ENCODE measurements at regions not wholly inside any gene's neighbourhood (a gene's known extent, or its start where the extent isn't known, plus 50 kb on each side); places are given as distances from the start of the nearest gene placed in this dataset.

DNA sequence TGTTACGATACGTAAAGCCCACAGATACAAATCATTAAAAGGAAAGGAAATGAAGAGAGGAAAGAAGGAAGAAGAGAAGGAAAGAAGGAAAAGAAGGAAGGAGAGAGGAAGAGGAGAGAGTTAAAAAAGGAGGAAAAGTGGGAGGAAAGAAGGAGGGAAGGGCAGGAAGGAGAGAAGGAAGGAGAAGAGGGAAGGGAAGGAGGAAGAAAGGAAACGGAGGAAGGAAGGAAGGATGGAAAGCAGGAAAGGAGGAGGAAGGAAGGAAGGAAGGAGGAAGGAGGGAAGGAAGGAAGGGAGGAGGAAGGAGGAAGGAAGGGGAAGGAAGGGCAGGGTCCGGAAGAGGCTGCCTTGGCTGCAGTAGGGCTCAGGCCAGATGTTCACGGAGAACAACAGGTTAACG lies 95.2 kb downstream of the ENGASE start:
- no peak for DNase-seq

- DNase-seq: no peak
Measured at GRCh38 chr17:79169366-79169765, 94.7 kb downstream of the ENGASE start.

DNA sequence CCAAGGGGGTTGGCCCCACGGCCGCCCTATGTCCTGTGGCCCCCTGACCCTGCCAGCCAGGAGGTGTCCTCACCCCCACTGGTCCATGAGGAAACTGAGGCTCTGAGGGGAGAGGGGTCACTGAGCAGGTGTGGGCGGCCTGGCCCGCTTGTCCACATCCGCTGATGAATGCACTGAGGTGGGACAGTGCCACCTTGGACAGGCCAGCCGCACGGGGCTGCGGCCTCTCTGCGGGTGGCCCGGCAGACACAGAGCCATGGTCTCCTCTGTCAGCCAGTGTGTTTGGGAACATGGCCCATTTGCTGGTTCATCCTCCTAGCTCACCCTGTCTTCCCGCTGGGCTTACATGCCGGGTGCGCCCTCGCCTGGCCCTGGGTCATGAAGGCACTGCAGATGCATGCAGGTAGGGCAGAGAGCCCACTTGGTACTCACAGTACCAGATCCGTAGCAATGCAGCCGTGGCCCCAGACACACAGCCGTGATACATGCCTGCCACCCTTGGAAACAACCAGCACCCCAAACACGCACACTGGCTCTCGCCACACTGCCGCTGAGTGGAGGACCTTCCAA lies 93.9 kb downstream of the ENGASE start:
- DNase-seq: no peak

DNA sequence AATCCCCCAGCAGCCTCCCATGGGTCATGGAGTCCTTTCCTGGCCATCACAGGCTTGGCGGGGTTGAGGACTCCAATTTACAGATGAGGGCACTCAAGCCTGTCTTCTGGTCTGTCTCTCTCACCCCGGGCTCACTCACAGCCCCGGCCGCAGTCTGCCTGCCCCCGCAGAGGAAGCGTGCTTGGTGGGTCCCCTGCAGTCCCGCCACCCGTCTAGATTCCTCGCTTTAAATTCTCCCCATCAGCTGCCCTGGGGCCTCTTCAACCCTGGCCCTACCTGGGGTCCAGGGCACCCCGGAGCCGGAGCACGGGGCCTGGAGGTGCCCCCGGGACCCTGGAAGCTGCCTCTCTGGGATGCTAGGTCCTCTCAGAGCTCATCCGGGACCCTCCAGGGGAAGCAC lies 92.9 kb downstream of the ENGASE start:
- DNase-seq: no peak

- DNase-seq: no peak
Measured at GRCh38 chr17:79165756-79166473, 91.3 kb downstream of the ENGASE start.

- DNase-seq: no peak
Measured at GRCh38 chr17:79164913-79165695, 90.5 kb downstream of the ENGASE start.

GRCh38 chr17:79164408-79164807 lies 89.8 kb downstream of the ENGASE start:
- no peak for DNase-seq

DNA sequence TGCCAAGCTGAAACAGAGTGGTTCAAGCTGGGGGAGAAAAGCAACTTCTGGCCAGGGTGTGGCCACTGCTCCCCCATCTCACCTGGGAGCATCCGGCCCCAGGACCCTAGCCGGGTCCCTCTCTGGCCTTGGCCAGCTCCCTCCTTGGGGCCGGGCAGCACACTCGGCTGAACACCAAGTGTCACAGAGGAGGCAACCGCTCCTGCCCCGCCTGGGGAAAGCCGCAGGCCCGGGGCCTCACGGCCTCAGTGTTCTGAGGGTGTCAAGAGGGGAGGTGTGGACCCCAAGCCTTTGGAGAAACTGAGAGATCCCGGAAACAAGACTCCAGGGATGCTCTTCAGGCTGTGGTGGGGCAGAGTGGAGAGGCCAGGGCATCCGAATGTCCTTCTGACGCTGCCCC lies 88.4 kb downstream of the ENGASE start:
- no peak for DNase-seq

GRCh38 chr17:79162012-79162963 lies 87.7 kb downstream of the ENGASE start:
- no peak for DNase-seq

DNA sequence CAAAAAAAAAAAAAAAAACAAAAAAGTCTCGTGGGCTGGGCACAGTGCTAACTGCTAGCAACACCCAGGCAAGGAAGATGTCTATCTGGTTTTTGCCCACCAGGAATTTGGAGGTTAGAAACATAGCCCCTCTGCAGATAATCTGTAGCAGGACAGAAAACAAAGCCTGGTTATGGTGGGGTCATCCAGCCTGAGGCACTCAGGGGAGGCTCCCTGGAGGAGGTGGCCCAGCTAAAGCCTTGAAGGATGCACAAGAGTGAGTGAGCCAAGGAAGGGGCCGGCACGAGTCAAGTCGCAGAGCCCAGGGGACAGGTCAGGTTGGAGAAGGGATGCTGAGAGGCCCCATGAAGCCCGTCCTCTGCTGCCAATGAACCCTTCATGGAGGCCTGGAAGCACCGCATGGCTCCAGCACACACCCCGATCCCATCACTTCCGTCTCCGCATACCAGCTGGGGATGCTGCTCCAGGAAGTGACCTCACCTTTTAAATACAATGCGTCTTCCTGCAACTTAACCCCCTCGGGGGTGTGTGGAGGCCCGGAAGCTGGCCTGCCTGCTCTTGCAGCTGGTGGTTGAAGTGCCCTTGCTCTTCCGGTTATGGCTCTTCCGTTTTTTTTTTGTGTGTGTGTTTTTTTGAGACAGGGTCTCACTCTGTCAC lies 86.5 kb downstream of the ENGASE start:
- DNase-seq: no peak

DNA sequence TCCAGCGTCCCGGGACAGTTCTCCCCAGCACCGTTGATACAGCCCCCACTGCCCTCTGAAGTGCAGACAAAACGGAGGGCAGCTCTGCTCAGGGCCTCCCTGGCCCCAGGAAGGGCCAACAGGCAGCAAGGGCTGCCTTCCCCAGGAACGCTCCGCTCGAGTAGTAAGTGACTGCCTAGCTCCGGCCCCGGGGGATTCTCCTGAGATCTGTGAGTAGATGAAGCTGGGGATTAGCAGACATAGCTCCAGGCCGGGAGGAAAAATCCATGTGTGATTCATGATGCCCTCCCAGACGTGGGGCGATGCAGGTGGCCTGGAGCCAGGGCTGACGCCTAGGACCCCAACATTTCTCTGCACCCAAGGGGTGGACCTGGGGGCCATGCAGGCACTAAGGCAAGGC lies 85.3 kb downstream of the ENGASE start:
- no peak for DNase-seq

DNA sequence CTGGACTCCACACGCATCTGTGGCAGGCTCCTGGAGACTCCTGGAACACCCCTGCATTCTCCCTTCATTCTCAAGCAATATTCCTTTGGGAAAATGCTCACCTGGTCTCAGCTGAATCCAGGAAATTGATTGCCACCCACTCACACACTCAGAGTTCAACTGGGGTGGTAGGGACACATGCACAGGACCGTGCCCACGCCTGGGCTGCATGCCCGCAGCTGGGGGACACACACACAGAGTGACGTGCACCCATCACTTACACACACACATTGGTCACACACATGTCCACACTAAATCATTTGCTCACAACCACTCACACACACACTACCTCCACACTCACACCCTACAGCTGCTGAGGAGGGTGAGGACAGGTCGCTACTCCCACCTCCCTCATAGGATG lies 84.8 kb downstream of the ENGASE start:
- DNase-seq: no peak

GRCh38 chr17:79156463-79157095 lies 82.0 kb downstream of the ENGASE start:
- no peak for DNase-seq

DNA sequence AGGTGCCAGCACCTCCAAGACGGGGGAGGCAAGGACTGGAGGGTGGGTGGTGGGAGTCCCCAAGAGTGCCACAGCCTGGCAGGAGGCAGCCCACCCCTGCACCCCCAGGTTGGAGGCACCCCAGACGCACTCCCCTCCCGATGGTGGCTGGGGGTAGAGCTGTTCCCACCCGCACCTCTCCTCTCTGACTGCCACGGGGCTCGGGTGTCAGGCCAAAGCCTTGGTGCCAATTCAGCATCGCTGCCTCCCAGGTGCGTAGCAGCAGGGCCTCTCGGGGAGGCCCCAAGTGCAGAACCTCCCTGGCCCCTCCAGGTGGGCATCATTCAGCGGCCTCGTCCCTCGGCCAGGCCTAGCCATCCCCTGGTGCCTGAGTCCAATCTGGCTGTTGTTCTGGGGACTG lies 81.1 kb downstream of the ENGASE start:
- DNase-seq: no peak

- DNase-seq: no peak
Measured at GRCh38 chr17:79154951-79155585, 80.4 kb downstream of the ENGASE start.

DNA sequence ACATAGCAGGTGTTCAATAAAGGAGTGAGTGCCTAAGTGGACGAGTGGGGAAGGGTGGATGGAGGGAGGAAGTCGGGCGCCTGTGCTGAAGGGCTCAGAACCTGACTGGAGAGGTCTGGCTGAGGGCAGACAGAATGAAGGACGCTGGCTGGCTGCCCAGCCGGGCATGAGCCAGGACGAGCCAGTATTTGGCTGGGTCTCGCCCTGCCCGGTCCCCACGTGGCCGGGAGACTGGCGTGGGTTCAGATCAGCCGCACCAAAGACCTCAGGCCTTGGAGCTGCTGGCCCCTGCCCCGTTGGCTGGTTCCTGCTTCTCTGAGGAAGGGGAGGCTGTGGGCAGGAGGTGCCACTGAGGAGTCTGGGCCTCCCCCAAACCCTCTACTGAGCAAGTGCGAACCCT lies 79.8 kb downstream of the ENGASE start:
- DNase-seq: no peak

GRCh38 chr17:79153367-79154130 lies 78.9 kb downstream of the ENGASE start:
- no peak for DNase-seq

- no peak for DNase-seq
Measured at GRCh38 chr17:79152636-79153035, 78.0 kb downstream of the ENGASE start.

DNA sequence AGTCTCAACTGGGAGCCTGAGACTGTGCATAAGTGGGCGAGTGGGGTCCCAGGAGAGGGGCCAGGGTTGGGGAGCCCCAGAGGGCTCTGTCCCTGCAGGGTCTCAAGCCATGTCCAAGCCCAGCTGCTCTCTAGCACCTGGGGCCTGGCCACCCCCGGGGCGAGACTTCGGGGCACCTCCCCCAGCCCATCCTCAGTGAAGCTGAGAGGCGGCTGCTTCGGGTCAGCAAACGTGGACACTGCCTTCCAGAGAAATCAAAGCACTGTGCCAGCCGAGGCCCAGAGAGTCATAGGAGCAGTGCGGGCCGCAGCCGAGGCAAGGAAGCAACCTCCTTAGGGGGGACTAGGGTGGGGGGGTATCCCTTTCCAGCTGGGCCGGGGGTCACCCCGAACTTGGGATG lies 77.5 kb downstream of the ENGASE start:
- DNase-seq: no peak

DNA sequence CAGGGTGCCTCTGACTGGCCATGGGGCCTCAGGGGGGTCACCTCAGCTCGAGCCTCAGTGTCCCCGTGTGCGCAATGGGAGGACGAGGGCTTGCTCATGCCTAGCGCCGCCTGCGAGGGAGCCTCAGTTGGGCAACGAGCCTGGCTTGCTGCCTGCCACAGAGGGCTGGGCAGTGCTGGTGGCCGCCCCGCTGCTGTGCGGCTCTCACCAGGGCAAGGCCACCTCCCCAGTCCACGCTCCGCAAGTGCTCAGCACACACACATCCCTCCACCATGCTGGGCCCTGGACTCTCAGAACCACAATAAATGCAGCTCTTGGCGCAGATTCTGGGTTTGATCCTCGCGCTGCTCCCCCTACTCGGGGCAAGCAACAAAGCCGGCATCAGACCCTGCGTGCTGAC lies 76.2 kb downstream of the ENGASE start:
- no peak for DNase-seq
